BJ (cell line): ENCODE measurements at regions not wholly inside any gene's neighbourhood (a gene's known extent, or its start where the extent isn't known, plus 50 kb on each side); places are given as distances from the start of the nearest gene placed in this dataset.

ENCODE experiments used
- CTCF ChIA-PET: fragments of 350-600 bp; formaldehyde crosslinking; extraction: SDS; loops from one replicate; lab custom pipeline; 2021; ENCODE audit warnings: antibody characterized with exemption, inconsistent platforms; lab: Yijun Ruan, JAX
- POLR2A ChIA-PET: fragments of 300-600 bp; sonication (Branson Sonifier 250); formaldehyde crosslinking; extraction: SDS; loops from one replicate; lab custom pipeline; 2021; ENCODE audit warnings: antibody characterized with exemption; lab: Charles Lee
- DNase-seq: peaks from one replicate; pipeline ENCODE4 v3.0.0-alpha.2; 2011; ENCODE audit warnings: low read depth
- H3K27me3 ChIP-seq: 2 replicates; pipeline ENCODE4 v1.6.0; 2011; ENCODE audit warnings: low read length; ENCODE audit not compliant: control insufficient read depth, insufficient read depth
- H3K36me3 ChIP-seq: 2 replicates; pipeline ENCODE4 v1.5.1; 2011; ENCODE audit warnings: low read length; ENCODE audit not compliant: control insufficient read depth, insufficient read depth
- H3K4me3 ChIP-seq: 2 replicates; pipeline ENCODE4 v1.5.1; 2011; ENCODE audit warnings: low read depth, mild to moderate bottlenecking, control low read depth, low read length
- CTCF ChIP-seq: IDR thresholded peaks from 2 replicates; pipeline ENCODE4 v1.5.1; 2011; ENCODE audit warnings: low read depth, mild to moderate bottlenecking, control low read depth, inconsistent platforms, low read length, moderate library complexity; ENCODE audit not compliant: insufficient read depth

DNA sequence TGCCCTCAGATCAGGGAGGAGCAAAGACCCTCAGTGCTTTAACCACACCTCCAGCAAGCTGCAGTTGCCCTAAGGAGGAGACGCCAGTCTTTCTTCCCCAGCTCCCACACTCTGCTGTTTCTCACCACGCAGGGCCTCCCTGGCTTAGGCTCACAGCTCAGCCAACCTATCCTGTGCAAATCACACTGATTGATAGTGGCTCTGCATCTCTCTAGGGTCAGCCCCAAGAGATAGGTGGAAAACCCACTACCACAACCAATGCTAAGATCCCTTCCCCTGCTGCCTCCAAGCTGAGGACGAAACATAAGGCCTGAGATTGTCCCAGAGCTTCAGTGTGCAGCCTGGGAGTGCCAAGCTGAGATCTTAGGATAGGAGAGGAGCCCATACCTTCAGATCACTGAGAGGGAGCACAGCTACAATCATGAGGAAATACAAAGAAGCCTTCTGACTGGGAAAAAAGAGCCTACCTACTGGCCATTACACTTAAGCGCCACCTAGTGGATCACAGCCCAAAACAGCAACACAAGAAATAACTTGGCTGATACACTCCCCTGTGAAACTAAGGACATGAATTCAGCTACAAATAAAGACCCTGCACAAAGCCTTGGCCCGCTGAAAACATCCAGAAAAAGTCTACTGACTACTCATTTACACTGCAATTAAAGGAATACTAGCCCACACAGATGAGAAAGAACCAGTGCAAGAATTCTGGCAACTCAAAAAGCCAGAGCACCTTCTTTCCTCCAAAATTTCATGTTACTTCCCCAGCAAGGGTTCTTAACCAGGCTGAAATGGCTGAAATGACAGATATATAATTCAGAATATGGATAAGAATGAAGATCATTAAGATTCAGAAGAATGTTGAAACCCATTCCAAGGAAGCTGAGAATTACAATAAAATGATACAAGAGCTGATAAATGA lies 271.5 kb upstream of the DCBLD2 start:
- H3K27me3 ChIP-seq: no peaks in the 10 kb centered on the region
- ChIA-PET CTCF (interaction anchor here (0.6 to 2.4 kb wide), 47 partner anchors 9 to 635 kb away, joined by 3 to 30 read pairs (median 4); no protein-coding TSS in a partner anchor), POLR2A (no interaction called here)
- no peak overlapping the region for H3K4me3 ChIP-seq
- DNase-seq: no peak
- H3K36me3 ChIP-seq: no peaks in the 10 kb centered on the region
- TF ChIP-seq CTCF: peak; percentile 83

DNA sequence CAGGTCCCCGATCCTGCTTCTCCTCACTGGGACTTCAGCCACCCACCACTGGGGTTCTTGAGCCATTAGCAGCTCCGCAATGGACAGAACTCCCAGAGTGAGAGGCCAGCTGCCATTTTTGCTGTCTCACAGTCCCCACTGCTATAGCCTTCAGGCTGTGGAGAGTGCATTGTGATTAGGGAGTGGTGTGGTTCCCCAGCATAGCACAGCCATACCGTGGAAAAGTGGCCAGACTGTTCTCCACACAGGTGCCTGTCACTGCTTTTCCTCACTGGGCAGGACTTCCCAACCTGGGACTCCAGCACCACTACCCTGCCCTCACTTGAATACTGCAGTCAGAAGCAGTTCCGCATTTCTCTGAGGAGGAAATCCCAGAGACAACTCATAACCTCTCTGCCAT lies 270.3 kb upstream of the DCBLD2 start:
- H3K4me3 ChIP-seq: no peak overlapping the region
- no peaks in the 10 kb centered on the region for H3K27me3 ChIP-seq
- ChIA-PET CTCF (interaction anchor here (0.9 to 2.4 kb wide), 10 partner anchors 11 to 167 kb away, joined by 3 to 17 read pairs (median 6); no protein-coding TSS in a partner anchor), POLR2A (no interaction called here)
- no peak for TF ChIP-seq CTCF
- H3K36me3 ChIP-seq: no peaks in the 10 kb centered on the region
- no peak for DNase-seq

GRCh38 chr3:99170867-99171517 lies 269.5 kb upstream of the DCBLD2 start:
- no peaks in the 10 kb centered on the region for H3K36me3 ChIP-seq
- POLR2A ChIA-PET: no interaction called here
- CTCF ChIA-PET: interaction anchor here (0.6 to 1.8 kb wide), 2 partner anchors 147 to 474 kb away, joined by 3 to 7 read pairs; no protein-coding TSS in a partner anchor
- H3K4me3 ChIP-seq: no peak overlapping the region
- DNase-seq: no peak
- no peak for TF ChIP-seq CTCF
- H3K27me3 ChIP-seq: no peaks in the 10 kb centered on the region

- H3K27me3 ChIP-seq: no peaks in the 10 kb centered on the region
- DNase-seq: no peak
- H3K4me3 ChIP-seq: no peak overlapping the region
- CTCF ChIA-PET: interaction anchor here (1.0 kb wide), 1 partner anchor 10 kb away, joined by 3 read pairs; no protein-coding TSS in a partner anchor
- H3K36me3 ChIP-seq: no peaks in the 10 kb centered on the region
- TF ChIP-seq CTCF: no peak
- POLR2A ChIA-PET: no interaction called here
Observed at GRCh38 chr3:99167071-99167470, 265.6 kb upstream of the DCBLD2 start.

DNA sequence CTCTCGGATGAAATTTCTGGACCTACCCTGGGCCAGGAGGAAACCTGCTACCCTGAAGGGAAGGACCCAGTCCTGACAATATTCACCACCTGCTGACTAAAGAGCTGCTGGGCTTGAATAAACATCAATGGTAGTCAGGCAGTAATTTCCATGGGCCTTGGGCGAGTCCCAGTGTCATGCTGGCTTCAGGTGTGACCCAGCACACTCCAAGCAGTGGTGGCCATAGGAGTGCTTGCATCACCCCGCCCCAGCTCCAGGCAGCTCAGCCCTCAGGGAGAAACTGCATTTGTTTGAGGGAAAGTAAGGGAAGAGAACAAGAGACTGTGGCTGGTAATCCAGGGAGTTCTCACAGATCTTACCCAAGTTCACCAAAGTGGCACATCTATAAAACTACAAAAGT lies 261.8 kb upstream of the DCBLD2 start:
- POLR2A ChIA-PET: no interaction called here
- no peaks in the 10 kb centered on the region for H3K27me3 ChIP-seq
- CTCF ChIA-PET: interaction anchor here (0.6 to 3.6 kb wide), 6 partner anchors 10 to 348 kb away, joined by 3 to 15 read pairs (median 3); no protein-coding TSS in a partner anchor
- H3K4me3 ChIP-seq: no peak overlapping the region
- H3K36me3 ChIP-seq: no peaks in the 10 kb centered on the region
- no peak for DNase-seq
- TF ChIP-seq CTCF: no peak
